Aorta (tissue), 5 donors: ENCODE measurements at regions not wholly inside any gene's neighbourhood (a gene's known extent, or its start where the extent isn't known, plus 50 kb on each side); places are given as distances from the start of the nearest gene placed in this dataset.
A peak's percentile ranks its signal among the peaks of the same experiment; 100 is the strongest.

ENCODE experiments used
- ATAC-seq: fragments of 200-7000 bp; cut with Tn5 transposase; one replicate; pipeline ENCODE4 v1.9.1; 2022; ENCODE audit warnings: moderate library complexity; ENCODE audit not compliant: low FRiP score
- DNase-seq, 2 donors: peaks; one replicate each; pipeline ENCODE4 v3.0.0-alpha.2; 2020
- H3K27ac ChIP-seq, 2 donors: one replicate each; pipeline ENCODE4 v1.5.1; 2013; ENCODE audit warnings: low read length in 2 of 2, mild to moderate bottlenecking in 2 of 2, moderate library complexity in 2 of 2, control low read depth in 1 of 2, inconsistent platforms in 1 of 2, low read depth in 1 of 2
- H3K27me3 ChIP-seq, 2 donors: one replicate each; pipeline ENCODE4 v1.6.1; 2013; ENCODE audit warnings: control low read depth in 1 of 2, low read length in 1 of 2, mild to moderate bottlenecking in 1 of 2, moderate library complexity in 1 of 2; ENCODE audit not compliant: insufficient read depth in 2 of 2, control insufficient read depth in 1 of 2
- H3K36me3 ChIP-seq, 2 donors: one replicate each; pipeline ENCODE4 v1.6.1; 2013; ENCODE audit warnings: control low read depth in 1 of 2, low read length in 1 of 2, mild to moderate bottlenecking in 1 of 2; ENCODE audit not compliant: insufficient read depth in 2 of 2, control insufficient read depth in 1 of 2
- H3K4me1 ChIP-seq, 2 donors: one replicate each; pipeline ENCODE4 v1.6.1; 2013; ENCODE audit warnings: low read length in 2 of 2, control low read depth in 1 of 2, mild to moderate bottlenecking in 1 of 2, moderate library complexity in 1 of 2; ENCODE audit not compliant: insufficient read depth in 2 of 2, control insufficient read depth in 1 of 2
- H3K4me3 ChIP-seq, 2 donors: one replicate each; pipeline ENCODE4 v1.5.1; 2013; ENCODE audit warnings: low read length in 2 of 2, control low read depth in 1 of 2, mild to moderate bottlenecking in 1 of 2
- H3K9me3 ChIP-seq: one replicate; pipeline ENCODE4 v1.6.1; 2013; ENCODE audit warnings: mild to moderate bottlenecking, low read length; ENCODE audit not compliant: control insufficient read depth
- WGBS, 2 donors: extraction: QIAGEN DNeasy Blood & Tissue Kit; methylation state at CpG; one replicate each; pipeline ENCODE4 v1.1.7; 2013; 5-methylcytosine and 5-hydroxymethylcytosine counted together
- intact Hi-C, 2 donors: fragments of 100-400 bp; cut with DNase I; formaldehyde crosslinking; loops; one replicate each; pipeline versions ENCODE4 v1.14.2 to v1.15.0; 2022
- donor health status: healthy with polysubstance abuse.
- donor health status: Bipolar disorder and iron deficiency.
- donor health status: DM: no; HTN: no; CAD: no.
- donor health status: DM: no; HTN: no; CAD: no.
- donor health status: DM: yes; HTN: yes; CAD: no.

DNA sequence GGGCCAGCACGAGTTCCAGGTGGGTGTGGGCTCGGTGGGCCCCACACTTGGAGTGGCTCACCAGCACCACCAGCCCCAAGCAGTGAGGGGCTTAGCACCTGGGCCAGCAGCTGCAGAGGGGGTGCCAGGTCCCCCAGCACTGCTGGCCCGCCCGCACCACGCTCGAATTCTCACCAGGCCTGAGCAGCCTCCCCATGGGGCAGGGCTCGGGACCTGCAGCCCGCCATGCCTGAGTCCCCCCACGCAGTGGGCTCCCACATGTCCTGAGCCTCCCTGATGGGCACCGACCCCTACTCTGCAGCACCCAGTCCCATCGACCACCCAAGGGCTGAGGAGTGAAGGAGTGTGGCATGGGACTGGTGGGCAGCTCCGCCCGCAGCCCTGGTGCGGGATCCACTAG lies 593.4 kb downstream of the GABRG1 start:
- Histone ChIP-seq H3K36me3 (no peaks in the 10 kb centered on the region), H3K4me1 (no peaks in the 10 kb centered on the region), H3K9me3 (peaks cover 3% of the 10 kb centered on the region), H3K27ac (no peak overlapping the region), H3K27me3 (no peaks in the 10 kb centered on the region), H3K4me3 (no peak overlapping the region)
- WGBS, 2 donors: 94 to 96% methylated on average over 14 of the region's 14 CpGs
- intact Hi-C loops: no loop called here
- no peak for ATAC-seq
- no peak for DNase-seq

- Histone ChIP-seq H3K36me3 (no peaks in the 10 kb centered on the region), H3K4me1 (no peaks in the 10 kb centered on the region), H3K27me3 (no peaks in the 10 kb centered on the region), H3K27ac (no peak overlapping the region), H3K9me3 (peaks cover 3% of the 10 kb centered on the region), H3K4me3 (no peak overlapping the region)
- no peak for DNase-seq
- intact Hi-C loops: no loop called here
- 95% methylated on average over 3 of the region's 3 CpGs for WGBS, 2 donors
- ATAC-seq: no peak
These were observed 596.7 kb downstream of the GABRG1 start for GRCh38 chr4:45527160-45527559.

GRCh38 chr4:45518832-45519231 lies 605.0 kb downstream of the GABRG1 start:
- no peak overlapping the region for H3K27ac ChIP-seq
- ATAC-seq: no peak
- no peak for DNase-seq
- H3K36me3 ChIP-seq: no peaks in the 10 kb centered on the region
- no peak overlapping the region for H3K4me3 ChIP-seq
- H3K9me3 ChIP-seq: no peaks in the 10 kb centered on the region
- H3K27me3 ChIP-seq: no peaks in the 10 kb centered on the region
- intact Hi-C loops: no loop called here
- no peaks in the 10 kb centered on the region for H3K4me1 ChIP-seq
- WGBS, 2 donors: 88 to 91% methylated on average over 6 of the region's 6 CpGs

GRCh38 chr4:45502471-45502870 lies 621.4 kb downstream of the GABRG1 start:
- H3K27me3 ChIP-seq: no peaks in the 10 kb centered on the region
- H3K27ac ChIP-seq: no peak overlapping the region
- no peak overlapping the region for H3K4me3 ChIP-seq
- ATAC-seq (no peak), DNase-seq (no peak)
- WGBS, 2 donors: 23 to 34% methylated on average over 2 of the region's 2 CpGs
- intact Hi-C loops: no loop called here
- H3K36me3 ChIP-seq: no peaks in the 10 kb centered on the region
- no peaks in the 10 kb centered on the region for H3K4me1 ChIP-seq
- H3K9me3 ChIP-seq: no peaks in the 10 kb centered on the region

- Histone ChIP-seq H3K36me3 (no peaks in the 10 kb centered on the region), H3K9me3 (no peaks in the 10 kb centered on the region), H3K27ac (no peak overlapping the region), H3K4me1 (no peaks in the 10 kb centered on the region), H3K27me3 (no peaks in the 10 kb centered on the region), H3K4me3 (no peak overlapping the region)
- intact Hi-C loops: no loop called here
- DNase-seq: no peak
- no peak for ATAC-seq
- WGBS, 2 donors: 8 to 12% methylated on average over 1 of the region's 1 CpG
These were observed 639.1 kb downstream of the GABRG1 start for GRCh38 chr4:45484740-45485139.

DNA sequence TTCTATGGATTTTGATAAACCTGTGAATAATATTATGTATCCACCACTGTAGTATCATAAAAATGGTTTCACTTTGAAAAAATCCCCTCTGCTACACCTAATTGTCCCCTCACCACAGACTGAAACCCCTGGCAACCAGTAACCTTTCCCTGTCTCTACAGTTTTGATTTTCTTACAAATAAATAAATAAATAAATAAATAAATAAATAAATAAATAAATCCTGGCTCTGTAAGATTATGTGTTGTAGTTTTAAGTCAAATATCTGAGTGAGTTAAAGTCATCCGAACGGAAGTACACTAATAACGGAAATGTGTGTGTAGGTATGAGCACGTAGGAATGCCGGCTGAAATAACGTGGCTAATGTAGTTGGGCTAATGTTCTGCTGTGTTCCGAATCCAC lies 641.5 kb downstream of the GABRG1 start:
- no peak for DNase-seq
- no peak overlapping the region for H3K4me3 ChIP-seq
- ATAC-seq: no peak
- 89 to 92% methylated on average over 7 of the region's 7 CpGs for WGBS, 2 donors
- no peaks in the 10 kb centered on the region for H3K9me3 ChIP-seq
- H3K27ac ChIP-seq: no peak overlapping the region
- H3K4me1 ChIP-seq: no peaks in the 10 kb centered on the region
- H3K27me3 ChIP-seq: no peaks in the 10 kb centered on the region
- H3K36me3 ChIP-seq: no peaks in the 10 kb centered on the region
- intact Hi-C loops: no loop called here

GRCh38 chr4:45477311-45477733 lies 646.5 kb downstream of the GABRG1 start:
- no peaks in the 10 kb centered on the region for H3K4me1 ChIP-seq
- peaks cover 3% of the 10 kb centered on the region for H3K9me3 ChIP-seq
- no peak overlapping the region for H3K4me3 ChIP-seq
- intact Hi-C loops: no loop called here
- no peaks in the 10 kb centered on the region for H3K27me3 ChIP-seq
- 97% methylated on average over 25 of the region's 25 CpGs for WGBS, 2 donors
- H3K36me3 ChIP-seq: no peaks in the 10 kb centered on the region
- DNase-seq (peak in 1 of 2 donors; percentile 67), ATAC-seq (no peak)
- no peak overlapping the region for H3K27ac ChIP-seq

DNA sequence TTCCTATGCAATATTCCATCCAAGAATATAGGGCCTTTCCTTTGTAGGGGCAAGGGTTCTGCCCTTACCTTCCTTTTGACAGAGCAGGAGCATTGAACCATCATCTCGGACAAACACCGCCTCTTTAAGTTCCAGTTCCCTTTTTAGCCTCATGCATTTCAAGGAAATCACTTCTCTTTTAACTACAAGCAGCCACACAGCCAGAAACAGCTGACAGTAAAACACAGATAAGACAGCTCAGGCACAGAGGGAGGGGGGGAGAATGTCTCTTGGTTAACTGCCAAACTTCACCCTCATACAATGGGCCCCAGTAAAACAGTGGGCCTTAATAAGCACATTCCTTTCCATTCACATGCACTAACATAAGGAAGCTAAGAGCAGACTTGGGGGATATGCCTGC lies 648.3 kb downstream of the GABRG1 start:
- intact Hi-C loops: no loop called here
- no peaks in the 10 kb centered on the region for H3K27me3 ChIP-seq
- DNase-seq (no peak), ATAC-seq (no peak)
- no peak overlapping the region for H3K27ac ChIP-seq
- H3K9me3 ChIP-seq: peaks cover 4% of the 10 kb centered on the region
- no peak overlapping the region for H3K4me3 ChIP-seq
- 30 to 55% methylated on average over 2 of the region's 2 CpGs for WGBS, 2 donors
- H3K4me1 ChIP-seq: no peaks in the 10 kb centered on the region
- no peaks in the 10 kb centered on the region for H3K36me3 ChIP-seq

GRCh38 chr4:45472490-45472889 lies 651.4 kb downstream of the GABRG1 start:
- H3K9me3 ChIP-seq: peaks cover 4% of the 10 kb centered on the region
- no peak overlapping the region for H3K4me3 ChIP-seq
- 70 to 73% methylated on average over 3 of the region's 3 CpGs for WGBS, 2 donors
- intact Hi-C loops: no loop called here
- peak; percentile 44 for ATAC-seq
- H3K4me1 ChIP-seq: no peaks in the 10 kb centered on the region
- no peaks in the 10 kb centered on the region for H3K27me3 ChIP-seq
- DNase-seq: no peak
- no peaks in the 10 kb centered on the region for H3K36me3 ChIP-seq
- H3K27ac ChIP-seq: no peak overlapping the region
